ENCODE measurements at regions not wholly inside any gene's neighbourhood (a gene's known extent, or its start where the extent isn't known, plus 50 kb on each side); places are given as distances from the start of the nearest gene placed in this dataset.
"Not testable (repeated sequence)": the region's sequence is repeated elsewhere in the genome, so short reads cannot be mapped to it uniquely, and the experiment has no call there.

GRCh38 chr16:87160701-87161337 lies 156.4 kb downstream of the C16orf95 start:
- H3K9me3 Mint-ChIP-seq (ENCODE audit: low read depth) = peaks cover 3% of the 10 kb centered on the region
- no peak overlapping the region for H3K4me3 Mint-ChIP-seq (ENCODE audit: unreplicated experiment)
- H3K4me1 Mint-ChIP-seq (ENCODE audit: low read depth) = peaks cover 9% of the 10 kb centered on the region
- peaks cover 3% of the 10 kb centered on the region for H3K36me3 Mint-ChIP-seq (ENCODE audit: low read depth)
- peak overlapping the region; percentile 9 for H3K27ac Mint-ChIP-seq (ENCODE audit: unreplicated experiment)
- TF ChIP-seq, protein P1, sequence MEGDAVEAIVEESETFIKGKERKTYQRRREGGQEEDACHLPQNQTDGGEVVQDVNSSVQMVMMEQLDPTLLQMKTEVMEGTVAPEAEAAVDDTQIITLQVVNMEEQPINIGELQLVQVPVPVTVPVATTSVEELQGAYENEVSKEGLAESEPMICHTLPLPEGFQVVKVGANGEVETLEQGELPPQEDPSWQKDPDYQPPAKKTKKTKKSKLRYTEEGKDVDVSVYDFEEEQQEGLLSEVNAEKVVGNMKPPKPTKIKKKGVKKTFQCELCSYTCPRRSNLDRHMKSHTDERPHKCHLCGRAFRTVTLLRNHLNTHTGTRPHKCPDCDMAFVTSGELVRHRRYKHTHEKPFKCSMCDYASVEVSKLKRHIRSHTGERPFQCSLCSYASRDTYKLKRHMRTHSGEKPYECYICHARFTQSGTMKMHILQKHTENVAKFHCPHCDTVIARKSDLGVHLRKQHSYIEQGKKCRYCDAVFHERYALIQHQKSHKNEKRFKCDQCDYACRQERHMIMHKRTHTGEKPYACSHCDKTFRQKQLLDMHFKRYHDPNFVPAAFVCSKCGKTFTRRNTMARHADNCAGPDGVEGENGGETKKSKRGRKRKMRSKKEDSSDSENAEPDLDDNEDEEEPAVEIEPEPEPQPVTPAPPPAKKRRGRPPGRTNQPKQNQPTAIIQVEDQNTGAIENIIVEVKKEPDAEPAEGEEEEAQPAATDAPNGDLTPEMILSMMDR (IDR thresholded peaks at IDR 0.05) = no peak
- no peaks in the 10 kb centered on the region for H3K27me3 Mint-ChIP-seq (ENCODE audit: low read depth)
- no peak for DNase-seq (ENCODE audit: low spot score)

GRCh38 chr16:87161410-87161809 lies 155.8 kb downstream of the C16orf95 start:
- not testable (repeated sequence) for H3K27ac Mint-ChIP-seq (ENCODE audit: unreplicated experiment); H3K9me3 Mint-ChIP-seq (ENCODE audit: low read depth); H3K4me3 Mint-ChIP-seq (ENCODE audit: unreplicated experiment); DNase-seq (ENCODE audit: low spot score); H3K36me3 Mint-ChIP-seq (ENCODE audit: low read depth); H3K27me3 Mint-ChIP-seq (ENCODE audit: low read depth)
- H3K4me1 Mint-ChIP-seq (ENCODE audit: low read depth) = peaks cover 13% of the 10 kb centered on the region

- Mint-ChIP-seq H3K4me1 (ENCODE audit: low read depth) (peaks cover 13% of the 10 kb centered on the region), H3K36me3 (ENCODE audit: low read depth) (peaks cover 4% of the 10 kb centered on the region), H3K27ac (ENCODE audit: unreplicated experiment) (no peak overlapping the region), H3K27me3 (ENCODE audit: low read depth) (no peaks in the 10 kb centered on the region), H3K4me3 (ENCODE audit: unreplicated experiment) (no peak overlapping the region), H3K9me3 (ENCODE audit: low read depth) (peaks cover 4% of the 10 kb centered on the region)
- peak; percentile 15 for DNase-seq (ENCODE audit: low spot score)
- TF ChIP-seq, protein P1 (IDR thresholded peaks at IDR 0.05) = no peak
Measured at GRCh38 chr16:87161822-87162676, 155.1 kb downstream of the C16orf95 start.

- H3K27me3 Mint-ChIP-seq (ENCODE audit: low read depth); H3K27ac Mint-ChIP-seq (ENCODE audit: unreplicated experiment); DNase-seq (ENCODE audit: low spot score); H3K36me3 Mint-ChIP-seq (ENCODE audit: low read depth); H3K4me3 Mint-ChIP-seq (ENCODE audit: unreplicated experiment): not testable (repeated sequence)
- Mint-ChIP-seq H3K4me1 (ENCODE audit: low read depth) (peaks cover 13% of the 10 kb centered on the region), H3K9me3 (ENCODE audit: low read depth) (peaks cover 11% of the 10 kb centered on the region)
Measured at GRCh38 chr16:87162799-87163198, 154.4 kb downstream of the C16orf95 start.

DNA sequence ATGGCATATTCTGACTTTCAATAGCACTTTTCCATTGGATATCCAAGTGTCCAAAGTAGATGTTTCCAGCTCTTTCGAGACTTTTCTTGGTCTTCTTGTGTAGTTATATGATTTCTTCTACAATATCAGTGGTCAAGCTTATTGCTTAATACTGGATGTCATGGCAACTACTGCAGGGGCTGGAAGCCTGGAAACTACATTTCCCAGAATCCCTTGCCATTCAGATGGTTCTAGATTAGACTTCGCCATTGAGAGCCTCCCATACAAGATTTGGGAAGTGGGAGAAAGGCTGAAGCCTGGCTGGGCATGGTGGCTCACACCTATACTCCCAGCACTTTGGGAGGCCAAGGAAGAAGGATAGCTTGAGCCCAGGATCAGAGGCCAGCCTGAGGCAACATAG lies 153.6 kb downstream of the C16orf95 start:
- H3K4me1 Mint-ChIP-seq (ENCODE audit: low read depth) = peaks cover 13% of the 10 kb centered on the region
- no peaks in the 10 kb centered on the region for H3K27me3 Mint-ChIP-seq (ENCODE audit: low read depth)

DNA sequence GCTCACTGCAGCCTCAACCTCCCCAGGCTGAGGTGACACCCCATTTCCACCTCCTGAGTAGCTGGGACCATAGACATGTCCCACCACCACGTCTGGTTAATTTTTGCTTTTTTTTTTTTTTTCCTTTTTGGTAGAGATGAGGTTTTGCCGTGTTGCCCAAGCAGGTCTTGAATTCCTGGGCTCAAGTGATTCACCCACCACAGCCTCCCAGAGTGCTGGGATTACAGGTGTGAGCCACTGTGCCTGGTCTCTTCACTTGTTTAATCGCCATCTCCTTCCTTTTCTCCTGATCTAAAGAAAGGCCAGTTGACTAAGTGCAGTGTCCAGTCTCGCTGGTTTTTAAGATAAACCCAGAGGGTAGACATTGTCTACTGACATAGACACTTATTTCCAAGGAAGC lies 152.0 kb downstream of the C16orf95 start:
- Mint-ChIP-seq H3K4me1 (ENCODE audit: low read depth) (peaks cover 9% of the 10 kb centered on the region), H3K4me3 (ENCODE audit: unreplicated experiment) (no peak overlapping the region), H3K27ac (ENCODE audit: unreplicated experiment) (no peak overlapping the region), H3K9me3 (ENCODE audit: low read depth) (peaks cover 9% of the 10 kb centered on the region), H3K36me3 (ENCODE audit: low read depth) (peaks cover 5% of the 10 kb centered on the region), H3K27me3 (ENCODE audit: low read depth) (no peaks in the 10 kb centered on the region)
- TF ChIP-seq, protein P1 (IDR thresholded peaks at IDR 0.05) = no peak
- DNase-seq (ENCODE audit: low spot score) = no peak

More for the DNA sequence above, 153.6 kb downstream of the C16orf95 start:
- H3K27ac Mint-ChIP-seq (ENCODE audit: unreplicated experiment) = no peak overlapping the region
- no peak for DNase-seq (ENCODE audit: low spot score)
- H3K9me3 Mint-ChIP-seq (ENCODE audit: low read depth) = peaks cover 9% of the 10 kb centered on the region
- H3K36me3 Mint-ChIP-seq (ENCODE audit: low read depth) = peaks cover 5% of the 10 kb centered on the region
- TF ChIP-seq, protein P1 (IDR thresholded peaks at IDR 0.05) = no peak
- H3K4me3 Mint-ChIP-seq (ENCODE audit: unreplicated experiment) = no peak overlapping the region
